ENCODE measurements at regions not wholly inside any gene's neighbourhood (a gene's known extent, or its start where the extent isn't known, plus 50 kb on each side); places are given as distances from the start of the nearest gene placed in this dataset.

GRCh38 chr12:24083838-24084237 is 134.4 kb upstream of the SOX5 start:
- Mint-ChIP-seq H3K27ac (no peak overlapping the region), H3K36me3 (ENCODE audit: insufficient read depth in 2 of 2) (no peaks in the 10 kb centered on the region), H3K27me3 (ENCODE audit: low read depth) (no peaks in the 10 kb centered on the region), H3K9me3 (peaks cover 0 to 1% of the 10 kb centered on the region in 2 donors), H3K4me3 (no peak overlapping the region), H3K4me1 (ENCODE audit: low read depth) (no peaks in the 10 kb centered on the region)
- DNase-seq (no peak), ATAC-seq (replicated peaks in 1 of 2) (no peak)

- Mint-ChIP-seq H3K4me3 (no peak overlapping the region), H3K27ac (no peak overlapping the region), H3K9me3 (peaks cover 0 to 1% of the 10 kb centered on the region in 2 donors), H3K27me3 (ENCODE audit: low read depth) (peaks cover 4% of the 10 kb centered on the region), H3K4me1 (ENCODE audit: low read depth) (no peaks in the 10 kb centered on the region), H3K36me3 (ENCODE audit: insufficient read depth in 2 of 2) (no peaks in the 10 kb centered on the region)
- no peak for ATAC-seq (replicated peaks in 1 of 2)
- DNase-seq, result no peak
Measured at GRCh38 chr12:24081606-24082005, 132.1 kb upstream of the SOX5 start.

DNA sequence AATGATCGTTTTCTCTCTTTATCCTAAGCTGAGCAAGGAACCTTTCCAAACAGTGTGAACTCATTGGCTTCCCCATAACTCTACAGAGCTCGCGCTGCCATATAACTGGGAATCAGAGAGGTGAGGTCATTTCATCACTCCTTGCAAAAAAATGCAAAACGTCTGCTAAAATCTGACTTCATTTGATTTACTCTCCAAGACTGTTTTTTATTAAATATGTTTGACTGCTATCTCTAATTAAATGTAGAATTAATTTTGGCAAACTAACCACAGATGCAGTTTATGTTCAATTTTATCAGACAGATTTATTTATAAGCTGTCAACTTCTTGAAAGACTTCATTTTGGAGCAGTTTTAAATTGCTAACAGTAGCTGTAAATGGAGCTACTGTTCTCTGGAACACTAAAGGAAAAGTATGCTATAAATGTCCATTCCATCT is 131.6 kb upstream of the SOX5 start:
- Mint-ChIP-seq H3K4me1 (ENCODE audit: low read depth) (no peaks in the 10 kb centered on the region), H3K4me3 (no peak overlapping the region), H3K36me3 (ENCODE audit: insufficient read depth in 2 of 2) (no peaks in the 10 kb centered on the region), H3K9me3 (peaks cover 1 to 2% of the 10 kb centered on the region in 2 donors), H3K27ac (no peak overlapping the region), H3K27me3 (ENCODE audit: low read depth) (peaks cover 4% of the 10 kb centered on the region)
- ATAC-seq (replicated peaks in 1 of 2) (no peak), DNase-seq (no peak)

DNA sequence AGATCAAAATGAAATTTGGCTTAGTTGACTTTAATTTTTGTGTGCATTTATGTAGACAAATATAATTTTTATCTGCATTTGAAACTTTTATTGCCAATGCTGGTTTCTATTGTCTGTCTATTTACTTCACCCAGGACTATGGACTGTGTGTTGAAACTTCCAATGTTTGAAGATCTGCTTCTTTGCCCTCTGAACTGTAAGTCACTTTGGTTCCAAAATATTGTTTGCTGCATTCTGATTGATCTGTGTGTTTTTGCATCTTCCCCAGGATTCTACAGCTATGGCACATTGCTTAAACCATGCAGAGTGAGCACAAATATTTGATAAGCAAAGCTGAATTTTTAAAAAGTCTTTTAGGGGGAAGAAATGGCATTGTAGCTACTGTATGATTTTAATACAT is 131.0 kb upstream of the SOX5 start:
- H3K9me3 Mint-ChIP-seq, result peaks cover 1 to 5% of the 10 kb centered on the region in 2 donors
- H3K27me3 Mint-ChIP-seq (ENCODE audit: low read depth), result peaks cover 4% of the 10 kb centered on the region
- DNase-seq (no peak), ATAC-seq (replicated peaks in 1 of 2) (no peak)
- H3K27ac Mint-ChIP-seq, result no peak overlapping the region
- no peaks in the 10 kb centered on the region for H3K4me1 Mint-ChIP-seq (ENCODE audit: low read depth)
- H3K4me3 Mint-ChIP-seq, result no peak overlapping the region
- H3K36me3 Mint-ChIP-seq (ENCODE audit: insufficient read depth in 2 of 2), result no peaks in the 10 kb centered on the region

DNA sequence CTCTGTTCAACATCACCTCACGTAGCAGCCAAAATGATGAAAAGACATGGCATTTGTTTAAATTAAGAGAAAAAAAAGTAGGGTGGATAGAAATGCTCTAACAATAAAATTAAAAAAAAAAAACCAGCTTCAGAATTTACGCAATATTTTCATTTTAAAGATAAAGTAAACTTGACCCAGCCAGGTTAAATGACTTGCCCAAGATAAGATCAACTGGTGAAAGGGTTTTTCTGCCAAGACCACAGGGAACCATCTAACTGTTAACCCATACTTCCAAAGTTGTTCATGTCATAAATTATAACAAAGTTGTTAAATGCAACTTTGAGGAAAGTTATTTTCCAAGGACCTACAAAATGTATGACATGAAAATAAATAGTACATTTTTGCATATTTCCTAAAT is 129.6 kb upstream of the SOX5 start:
- Mint-ChIP-seq H3K36me3 (ENCODE audit: insufficient read depth in 2 of 2) (no peaks in the 10 kb centered on the region), H3K27ac (no peak overlapping the region), H3K4me1 (ENCODE audit: low read depth) (no peaks in the 10 kb centered on the region), H3K27me3 (ENCODE audit: low read depth) (peaks cover 4% of the 10 kb centered on the region), H3K4me3 (no peak overlapping the region), H3K9me3 (peaks cover 2 to 5% of the 10 kb centered on the region in 2 donors)
- DNase-seq (no peak), ATAC-seq (replicated peaks in 1 of 2) (no peak)

DNA sequence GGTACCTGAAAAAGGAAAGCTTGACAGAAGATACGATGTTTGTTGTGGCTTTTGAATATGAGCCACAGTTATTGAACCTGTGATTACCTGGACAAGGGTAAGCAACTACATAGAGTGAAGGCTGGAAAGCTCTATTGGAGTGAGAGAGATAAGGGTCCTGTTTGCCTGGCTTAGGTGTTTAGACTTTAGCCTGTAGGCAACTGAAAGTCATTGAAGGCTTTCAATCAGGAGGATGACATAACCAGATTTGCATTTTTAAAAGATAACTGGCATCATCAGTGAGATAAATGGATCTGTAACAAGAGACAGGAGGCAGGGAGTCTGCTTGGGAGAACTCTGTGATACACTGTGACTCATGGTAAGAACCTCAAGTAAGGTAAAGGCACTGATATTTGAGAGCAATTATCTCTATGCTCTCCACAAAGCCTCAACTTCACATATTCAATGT is 128.9 kb upstream of the SOX5 start:
- H3K4me1 Mint-ChIP-seq (ENCODE audit: low read depth), result no peaks in the 10 kb centered on the region
- DNase-seq, result no peak
- no peak overlapping the region for H3K4me3 Mint-ChIP-seq
- no peaks in the 10 kb centered on the region for H3K36me3 Mint-ChIP-seq (ENCODE audit: insufficient read depth in 2 of 2)
- peaks cover 3 to 5% of the 10 kb centered on the region in 2 donors for H3K9me3 Mint-ChIP-seq
- H3K27ac Mint-ChIP-seq, result no peak overlapping the region
- peaks cover 4% of the 10 kb centered on the region for H3K27me3 Mint-ChIP-seq (ENCODE audit: low read depth)
- no peak for ATAC-seq (replicated peaks in 1 of 2)

DNA sequence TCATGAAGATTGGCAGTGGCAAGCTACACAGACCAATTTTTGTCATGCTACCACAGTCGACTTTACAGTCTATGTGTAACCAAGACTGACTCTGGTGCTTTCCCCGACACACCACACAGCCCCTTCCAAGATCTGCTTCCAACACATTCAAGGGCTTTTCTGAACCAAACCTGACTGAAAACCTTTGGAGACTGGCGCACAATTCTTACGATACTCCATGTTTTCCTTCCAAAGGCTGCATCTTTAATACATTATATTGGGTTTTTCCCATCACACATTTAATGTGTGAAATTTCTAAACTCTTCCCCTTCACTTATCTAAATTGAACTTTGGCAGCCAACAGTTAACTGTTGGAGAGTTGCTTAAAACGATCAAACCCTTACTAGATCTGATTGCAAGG is 127.7 kb upstream of the SOX5 start:
- Mint-ChIP-seq H3K4me1 (ENCODE audit: low read depth) (no peaks in the 10 kb centered on the region), H3K36me3 (ENCODE audit: insufficient read depth in 2 of 2) (no peaks in the 10 kb centered on the region), H3K4me3 (no peak overlapping the region), H3K27me3 (ENCODE audit: low read depth) (peaks cover 4% of the 10 kb centered on the region), H3K27ac (no peak overlapping the region), H3K9me3 (peaks cover 3 to 5% of the 10 kb centered on the region in 2 donors)
- DNase-seq, result no peak
- no peak for ATAC-seq (replicated peaks in 1 of 2)

GRCh38 chr12:24075650-24076049 is 126.2 kb upstream of the SOX5 start:
- H3K27me3 Mint-ChIP-seq (ENCODE audit: low read depth), result peaks cover 4% of the 10 kb centered on the region
- no peak for ATAC-seq (replicated peaks in 1 of 2)
- H3K4me3 Mint-ChIP-seq, result no peak overlapping the region
- H3K36me3 Mint-ChIP-seq (ENCODE audit: insufficient read depth in 2 of 2), result no peaks in the 10 kb centered on the region
- H3K27ac Mint-ChIP-seq, result no peak overlapping the region
- peaks cover 2 to 5% of the 10 kb centered on the region in 2 donors for H3K9me3 Mint-ChIP-seq
- DNase-seq, result no peak
- H3K4me1 Mint-ChIP-seq (ENCODE audit: low read depth), result no peaks in the 10 kb centered on the region

DNA sequence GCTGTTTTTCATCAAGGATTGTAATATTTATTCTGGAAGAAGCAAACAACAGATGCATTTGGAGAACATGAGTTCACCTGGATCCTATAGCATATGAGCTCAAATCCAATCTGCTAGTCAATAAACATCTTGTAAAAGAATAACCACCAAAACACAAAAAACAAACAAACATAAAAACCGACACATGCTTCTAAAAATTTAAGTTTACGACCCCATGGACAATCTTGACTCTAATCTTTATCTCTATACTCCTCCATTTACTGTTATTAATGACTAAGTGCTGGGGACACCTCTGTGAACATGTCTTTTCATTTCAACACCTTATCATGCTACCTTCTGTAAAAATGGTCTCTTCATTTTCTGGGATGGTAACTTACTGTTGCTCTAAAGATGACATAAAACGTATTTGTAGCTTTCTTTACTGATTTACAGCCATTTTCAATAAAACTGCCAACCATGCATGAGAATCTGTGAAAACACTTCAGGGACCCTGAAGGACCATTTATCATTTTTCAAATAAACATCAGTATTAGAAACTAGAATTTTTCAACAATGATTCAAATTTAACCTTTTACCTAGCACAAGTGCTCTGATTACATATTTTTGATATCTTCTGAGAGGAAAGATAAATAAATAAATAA is 123.8 kb upstream of the SOX5 start:
- H3K27ac Mint-ChIP-seq, result no peak overlapping the region
- H3K4me1 Mint-ChIP-seq (ENCODE audit: low read depth), result no peaks in the 10 kb centered on the region
- H3K9me3 Mint-ChIP-seq, result peaks cover 2 to 5% of the 10 kb centered on the region in 2 donors
- peaks cover 4% of the 10 kb centered on the region for H3K27me3 Mint-ChIP-seq (ENCODE audit: low read depth)
- no peak for DNase-seq
- no peaks in the 10 kb centered on the region for H3K36me3 Mint-ChIP-seq (ENCODE audit: insufficient read depth in 2 of 2)
- H3K4me3 Mint-ChIP-seq, result no peak overlapping the region
- ATAC-seq (replicated peaks in 1 of 2), result no peak

DNA sequence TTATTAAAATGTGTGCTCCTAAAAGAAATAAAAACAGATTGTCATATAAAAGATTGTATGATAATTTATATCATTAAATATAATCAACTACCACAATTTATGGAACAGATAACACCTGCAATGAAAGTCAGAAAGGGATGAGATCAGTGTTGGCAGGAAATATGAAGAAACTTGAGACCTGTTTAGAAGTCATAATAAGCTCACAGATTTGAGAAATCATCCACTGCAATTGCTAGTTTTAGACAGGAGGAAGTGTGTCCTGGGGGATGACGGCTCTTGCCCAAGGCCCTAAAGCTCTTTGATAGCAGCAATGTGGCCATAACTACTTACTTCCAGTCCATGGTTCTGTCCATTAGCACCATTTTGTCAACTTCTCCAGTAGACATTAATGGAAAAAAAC is 122.8 kb upstream of the SOX5 start:
- Mint-ChIP-seq H3K27me3 (ENCODE audit: low read depth) (peaks cover 2% of the 10 kb centered on the region), H3K4me3 (no peak overlapping the region), H3K36me3 (ENCODE audit: insufficient read depth in 2 of 2) (no peaks in the 10 kb centered on the region), H3K4me1 (ENCODE audit: low read depth) (no peaks in the 10 kb centered on the region), H3K9me3 (peaks cover 2 to 5% of the 10 kb centered on the region in 2 donors), H3K27ac (no peak overlapping the region)
- DNase-seq (no peak), ATAC-seq (replicated peaks in 1 of 2) (no peak)

- H3K9me3 Mint-ChIP-seq, result peaks cover 2 to 5% of the 10 kb centered on the region in 2 donors
- DNase-seq (no peak), ATAC-seq (replicated peaks in 1 of 2) (no peak)
- no peaks in the 10 kb centered on the region for H3K4me1 Mint-ChIP-seq (ENCODE audit: low read depth)
- no peaks in the 10 kb centered on the region for H3K36me3 Mint-ChIP-seq (ENCODE audit: insufficient read depth in 2 of 2)
- H3K27ac Mint-ChIP-seq, result no peak overlapping the region
- no peaks in the 10 kb centered on the region for H3K27me3 Mint-ChIP-seq (ENCODE audit: low read depth)
- H3K4me3 Mint-ChIP-seq, result no peak overlapping the region
Measured at GRCh38 chr12:24071842-24072241, 122.4 kb upstream of the SOX5 start.

- Mint-ChIP-seq H3K4me1 (ENCODE audit: low read depth) (no peaks in the 10 kb centered on the region), H3K27ac (no peak overlapping the region), H3K9me3 (peaks cover 2 to 3% of the 10 kb centered on the region in 2 donors), H3K36me3 (ENCODE audit: insufficient read depth in 2 of 2) (no peaks in the 10 kb centered on the region), H3K27me3 (ENCODE audit: low read depth) (no peaks in the 10 kb centered on the region), H3K4me3 (no peak overlapping the region)
- DNase-seq (no peak), ATAC-seq (replicated peaks in 1 of 2) (no peak)
Measured at GRCh38 chr12:24069532-24070395, 120.3 kb upstream of the SOX5 start.

DNA sequence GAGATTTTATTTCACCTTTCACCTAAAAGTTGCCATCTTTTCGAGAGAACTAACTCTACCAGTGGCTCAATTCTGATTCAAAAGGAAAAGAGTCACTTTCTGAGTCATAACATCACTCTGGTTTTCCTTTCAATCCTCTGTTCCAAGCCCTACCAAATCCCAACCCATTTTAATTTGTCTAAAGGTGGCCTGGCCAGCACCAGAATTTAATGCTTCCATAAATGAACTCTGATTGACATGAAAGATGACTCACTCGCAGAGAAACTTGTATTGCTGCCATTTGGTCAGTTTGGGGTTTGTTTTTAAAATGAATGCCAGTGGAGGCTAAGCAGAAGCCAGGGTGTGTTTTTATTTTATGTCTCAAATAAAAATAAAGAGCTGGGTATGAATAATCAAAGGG is 117.4 kb upstream of the SOX5 start:
- H3K9me3 Mint-ChIP-seq, result peaks cover 0 to 3% of the 10 kb centered on the region in 2 donors
- DNase-seq (no peak), ATAC-seq (replicated peaks in 1 of 2) (no peak)
- no peak overlapping the region for H3K4me3 Mint-ChIP-seq
- H3K36me3 Mint-ChIP-seq (ENCODE audit: insufficient read depth in 2 of 2), result no peaks in the 10 kb centered on the region
- no peaks in the 10 kb centered on the region for H3K27me3 Mint-ChIP-seq (ENCODE audit: low read depth)
- no peak overlapping the region for H3K27ac Mint-ChIP-seq
- no peaks in the 10 kb centered on the region for H3K4me1 Mint-ChIP-seq (ENCODE audit: low read depth)

All from activated T-cell treated with anti-CD3 and anti-CD28 coated beads, Interleukin-2, amount 50 U/mL, for 72 hours (primary cell).